ENCODE measurements at regions not wholly inside any gene's neighbourhood (a gene's known extent, or its start where the extent isn't known, plus 50 kb on each side); places are given as distances from the start of the nearest gene placed in this dataset.

GRCh38 chr15:95605098-95605497 is 725.4 kb upstream of the NR2F2 start:
- Mint-ChIP-seq H3K4me1 (peaks cover 6% of the 10 kb centered on the region), H3K9me3 (peaks cover 13% of the 10 kb centered on the region), H3K27me3 (ENCODE audit: low read depth) (no peaks in the 10 kb centered on the region), H3K4me3 (no peak overlapping the region), H3K36me3 (no peaks in the 10 kb centered on the region; the same call in 1 of the 2 replicates), H3K27ac (no peak overlapping the region)
- TF ChIP-seq USF1 (CRISPR knock-in tag; IDR thresholded peaks at IDR 0.05), result no peak
- no peak for TF ChIP-seq ESRRA (CRISPR knock-in tag; IDR thresholded peaks at IDR 0.05; ENCODE audit: borderline replicate concordance)
- TF ChIP-seq PRDM15 (CRISPR knock-in tag; IDR thresholded peaks at IDR 0.05), result no peak
- no peak for TF ChIP-seq RELA (CRISPR knock-in tag; IDR thresholded peaks at IDR 0.05; ENCODE audit: borderline replicate concordance)
- no peak for TF ChIP-seq ZNF263 (CRISPR knock-in tag; IDR thresholded peaks at IDR 0.05; ENCODE audit: low read depth)
- TF ChIP-seq ZBTB43 (CRISPR knock-in tag; IDR thresholded peaks at IDR 0.05), result no peak
- TF ChIP-seq HMGXB4 (CRISPR knock-in tag; IDR thresholded peaks at IDR 0.05), result no peak
- TF ChIP-seq TEAD4 (CRISPR knock-in tag; IDR thresholded peaks at IDR 0.05), result no peak
- TF ChIP-seq ZNF423 (CRISPR knock-in tag; IDR thresholded peaks at IDR 0.05), result no peak
- TF ChIP-seq FOXJ3 (CRISPR knock-in tag; IDR thresholded peaks at IDR 0.05; ENCODE audit: borderline replicate concordance), result no peak
- TF ChIP-seq ERG (CRISPR knock-in tag; IDR thresholded peaks at IDR 0.05), result no peak
- no peak for TF ChIP-seq SOX15 (CRISPR knock-in tag; IDR thresholded peaks at IDR 0.05)
- TF ChIP-seq ZBTB21 (CRISPR knock-in tag; IDR thresholded peaks at IDR 0.05; ENCODE audit: borderline replicate concordance), result no peak
- TF ChIP-seq PRRX2 (CRISPR knock-in tag; IDR thresholded peaks at IDR 0.05), result no peak
- no peak for TF ChIP-seq ZNF281 (CRISPR knock-in tag; IDR thresholded peaks at IDR 0.05)
- TF ChIP-seq MXD4 (CRISPR knock-in tag; IDR thresholded peaks at IDR 0.05; ENCODE audit: borderline replicate concordance), result no peak
- TF ChIP-seq E2F5 (CRISPR knock-in tag; IDR thresholded peaks at IDR 0.05), result no peak
- ChIA-PET POLR2A (no interaction called here), CTCF (no interaction called here)
- ATAC-seq (no peak), DNase-seq (ENCODE audit: low spot score) (no peak)
